ENCODE measurements at regions not wholly inside any gene's neighbourhood (a gene's known extent, or its start where the extent isn't known, plus 50 kb on each side); places are given as distances from the start of the nearest gene placed in this dataset.

GRCh38 chr1:56397409-56397808 lies 182.0 kb downstream of the PLPP3 start:
- no TSS peak for BruUV-seq (replicated peaks)
- Histone ChIP-seq H3K4me3 (replicated peaks in 1 of 3; ENCODE audit: insufficient read depth in 1 of 3, low read depth in 2 of 3, low read length in 3 of 3) (no peak overlapping the region), H3K4me1 (ENCODE audit: insufficient read depth, low read length) (no peaks in the 10 kb centered on the region; the same call in 1 of the 2 replicates), H3K9me3 (ENCODE audit: low read length) (no peaks in the 10 kb centered on the region), H3K36me3 (replicated peaks in 1 of 2; ENCODE audit: control insufficient read depth in 1 of 2, insufficient read depth in 2 of 2, low read length in 2 of 2) (no peaks in the 10 kb centered on the region), H3K9ac (ENCODE audit: insufficient read depth, low read depth, low read length) (no peak overlapping the region), H3K79me2 (ENCODE audit: insufficient read depth, low read length) (no peaks in the 10 kb centered on the region), H3K27me3 (ENCODE audit: control insufficient read depth in 1 of 2, insufficient read depth in 2 of 2, low read length in 2 of 2) (no peaks in the 10 kb centered on the region), H3K27ac (ENCODE audit: extremely low read length, insufficient read depth, low read length) (no peak overlapping the region), H3K4me2 (ENCODE audit: low read depth, low read length) (no peak overlapping the region), H4K20me1 (ENCODE audit: insufficient read depth, low read length) (no peaks in the 10 kb centered on the region), H2AFZ (ENCODE audit: low read length) (no peak overlapping the region)
- CTCF ChIA-PET (ENCODE audit: low intra/inter-chr PET ratio, low total read pairs): no interaction called here
- POLR2A ChIA-PET: no interaction called here
- TF ChIP-seq FLYWCH1 (CRISPR knock-in tag; IDR thresholded peaks at IDR 0.05) (no peak), ZBTB46 (CRISPR knock-in tag; IDR thresholded peaks at IDR 0.05; ENCODE audit: borderline replicate concordance) (no peak), ZBTB7A (CRISPR knock-in tag; IDR thresholded peaks at IDR 0.05) (no peak), ZNF790 (CRISPR knock-in tag; IDR thresholded peaks at IDR 0.05; ENCODE audit: borderline replicate concordance) (no peak), MXI1 (IDR thresholded peaks at IDR 0.05; ENCODE audit: borderline replicate concordance, low read depth, low read length) (no peak), ZNF549 (CRISPR knock-in tag; IDR thresholded peaks at IDR 0.05) (no peak), ZBED4 (CRISPR knock-in tag; IDR thresholded peaks at IDR 0.05; ENCODE audit: borderline replicate concordance) (no peak), MTA3 (CRISPR knock-in tag; IDR thresholded peaks at IDR 0.05) (no peak), ZNF598 (CRISPR knock-in tag; IDR thresholded peaks at IDR 0.05; ENCODE audit: borderline replicate concordance) (no peak), ZXDC (CRISPR knock-in tag; IDR thresholded peaks at IDR 0.05) (no peak), ZBTB42 (CRISPR knock-in tag; IDR thresholded peaks at IDR 0.05) (no peak), TBX3 (IDR thresholded peaks at IDR 0.05; ENCODE audit: borderline replicate concordance) (no peak), TARDBP (CRISPR knock-in tag; IDR thresholded peaks at IDR 0.05) (no peak), HNF4G (IDR thresholded peaks at IDR 0.05; ENCODE audit: borderline replicate concordance, low read depth, low read length) (no peak), HNF4G (CRISPR knock-in tag; IDR thresholded peaks at IDR 0.05; ENCODE audit: borderline replicate concordance, low read depth) (no peak), HOXA5 (CRISPR knock-in tag; IDR thresholded peaks at IDR 0.05) (no peak), AHR (CRISPR knock-in tag; IDR thresholded peaks at IDR 0.05) (no peak)
- DNase-seq (ENCODE audit: low spot score) (no peak), FAIRE-seq (no peak), ATAC-seq (no peak)
- 92% methylated on average over 2 of the region's 2 CpGs for WGBS (ENCODE audit: low lambda C conversion rate)
- in situ Hi-C loops (cut with HindIII; ENCODE audit: extremely low pct_ligation_motif_present, low pct_unique_long_range_greater_than_20kb): no loop called here
- intact Hi-C loops (cut with micrococcal nuclease; ENCODE audit: unreplicated experiment): no loop called here
